ENCODE measurements at regions not wholly inside any gene's neighbourhood (a gene's known extent, or its start where the extent isn't known, plus 50 kb on each side); places are given as distances from the start of the nearest gene placed in this dataset.

DNA sequence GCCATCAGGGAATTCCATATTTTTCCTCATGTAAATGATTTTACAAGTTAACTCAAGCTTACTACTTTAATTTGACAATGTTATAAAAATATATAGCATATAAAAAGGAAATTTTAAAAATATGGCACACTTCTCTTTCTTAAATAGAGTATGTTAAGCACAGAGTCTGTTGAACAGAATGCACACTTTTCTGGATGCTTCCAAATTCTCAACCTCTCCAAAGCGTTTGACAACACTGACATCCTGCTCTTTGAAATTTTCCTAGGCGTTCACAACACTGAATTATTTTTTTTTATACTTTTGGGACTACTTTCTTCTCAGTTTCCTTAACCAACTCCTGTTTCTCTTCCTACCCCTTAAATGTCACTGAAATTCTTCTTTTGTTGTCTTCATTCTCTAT lies 117.8 kb upstream of the PLXNA2 start:
- DNase-seq (ENCODE audit: low read depth): no peak
- TF ChIP-seq, protein P1, sequence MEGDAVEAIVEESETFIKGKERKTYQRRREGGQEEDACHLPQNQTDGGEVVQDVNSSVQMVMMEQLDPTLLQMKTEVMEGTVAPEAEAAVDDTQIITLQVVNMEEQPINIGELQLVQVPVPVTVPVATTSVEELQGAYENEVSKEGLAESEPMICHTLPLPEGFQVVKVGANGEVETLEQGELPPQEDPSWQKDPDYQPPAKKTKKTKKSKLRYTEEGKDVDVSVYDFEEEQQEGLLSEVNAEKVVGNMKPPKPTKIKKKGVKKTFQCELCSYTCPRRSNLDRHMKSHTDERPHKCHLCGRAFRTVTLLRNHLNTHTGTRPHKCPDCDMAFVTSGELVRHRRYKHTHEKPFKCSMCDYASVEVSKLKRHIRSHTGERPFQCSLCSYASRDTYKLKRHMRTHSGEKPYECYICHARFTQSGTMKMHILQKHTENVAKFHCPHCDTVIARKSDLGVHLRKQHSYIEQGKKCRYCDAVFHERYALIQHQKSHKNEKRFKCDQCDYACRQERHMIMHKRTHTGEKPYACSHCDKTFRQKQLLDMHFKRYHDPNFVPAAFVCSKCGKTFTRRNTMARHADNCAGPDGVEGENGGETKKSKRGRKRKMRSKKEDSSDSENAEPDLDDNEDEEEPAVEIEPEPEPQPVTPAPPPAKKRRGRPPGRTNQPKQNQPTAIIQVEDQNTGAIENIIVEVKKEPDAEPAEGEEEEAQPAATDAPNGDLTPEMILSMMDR (conservative IDR thresholded peaks at IDR 0.05; ENCODE audit: low read depth, low read length): no peak
- no peak overlapping the region for H3K4me3 ChIP-seq (ENCODE audit: low read depth, low read length)

DNA sequence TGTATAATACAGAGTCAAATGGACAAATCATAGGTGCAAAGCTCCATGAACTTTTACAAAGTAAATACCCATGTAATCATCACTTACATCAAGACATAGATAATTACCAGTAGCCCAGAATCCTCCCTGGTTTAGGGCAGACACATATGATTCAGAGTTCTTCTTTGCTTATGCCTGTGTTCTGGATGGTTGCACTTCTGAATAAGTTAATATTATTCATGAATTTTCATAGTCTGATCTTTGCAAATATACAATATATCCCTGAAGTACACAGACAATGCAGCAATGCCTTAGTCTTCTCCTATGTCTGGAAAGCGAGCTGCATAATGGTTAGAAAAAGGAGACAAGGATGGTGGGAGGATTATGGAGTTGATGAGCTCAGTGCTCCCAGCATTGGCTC lies 122.4 kb upstream of the PLXNA2 start:
- no peak for DNase-seq (ENCODE audit: low read depth)
- no peak overlapping the region for H3K4me3 ChIP-seq (ENCODE audit: low read depth, low read length)
- TF ChIP-seq, protein P1 (conservative IDR thresholded peaks at IDR 0.05; ENCODE audit: low read depth, low read length): no peak

DNA sequence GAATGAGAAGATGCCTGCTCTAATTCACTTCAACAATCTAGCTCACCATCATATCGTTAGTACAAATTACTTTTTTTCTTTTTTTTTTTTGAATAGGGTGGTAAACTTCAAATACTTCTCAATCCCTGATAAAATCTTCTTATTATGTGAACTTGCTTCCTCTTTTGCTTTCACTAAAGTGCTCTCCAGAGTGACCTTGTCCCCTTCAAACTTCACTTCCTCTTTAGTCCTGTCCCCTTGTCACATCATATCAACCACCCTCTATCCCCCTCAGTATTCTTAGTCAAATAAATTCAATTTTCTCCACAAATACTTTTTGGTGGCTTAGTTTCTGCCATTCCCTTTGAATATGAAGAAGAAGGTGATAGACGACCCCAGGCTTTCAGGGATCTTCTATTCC lies 124.9 kb upstream of the PLXNA2 start:
- no peak overlapping the region for H3K4me3 ChIP-seq (ENCODE audit: low read depth, low read length)
- TF ChIP-seq, protein P1 (conservative IDR thresholded peaks at IDR 0.05; ENCODE audit: low read depth, low read length): no peak
- DNase-seq (ENCODE audit: low read depth): no peak

DNA sequence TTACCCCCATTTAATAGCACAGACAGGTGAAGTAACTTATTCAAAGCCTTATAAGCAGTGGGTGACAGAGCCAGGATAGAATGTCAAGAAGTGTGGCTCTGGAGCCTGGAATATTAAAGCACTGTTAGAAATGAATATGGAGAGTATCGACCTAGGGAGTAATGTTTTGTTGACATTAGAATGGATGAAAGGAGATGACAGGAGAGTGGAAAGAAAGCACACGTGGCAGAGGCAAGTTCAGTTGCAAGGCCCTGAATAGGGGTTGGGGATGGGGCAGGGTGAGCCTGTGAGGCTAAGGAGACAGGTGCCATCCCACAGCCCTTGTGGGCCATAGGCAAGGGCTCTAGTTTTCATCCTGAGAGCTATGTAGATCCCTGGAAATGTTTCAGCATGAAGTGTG lies 125.5 kb upstream of the PLXNA2 start:
- H3K4me3 ChIP-seq (ENCODE audit: low read depth, low read length): no peak overlapping the region
- DNase-seq (ENCODE audit: low read depth): no peak
- TF ChIP-seq, protein P1 (conservative IDR thresholded peaks at IDR 0.05; ENCODE audit: low read depth, low read length): no peak

DNA sequence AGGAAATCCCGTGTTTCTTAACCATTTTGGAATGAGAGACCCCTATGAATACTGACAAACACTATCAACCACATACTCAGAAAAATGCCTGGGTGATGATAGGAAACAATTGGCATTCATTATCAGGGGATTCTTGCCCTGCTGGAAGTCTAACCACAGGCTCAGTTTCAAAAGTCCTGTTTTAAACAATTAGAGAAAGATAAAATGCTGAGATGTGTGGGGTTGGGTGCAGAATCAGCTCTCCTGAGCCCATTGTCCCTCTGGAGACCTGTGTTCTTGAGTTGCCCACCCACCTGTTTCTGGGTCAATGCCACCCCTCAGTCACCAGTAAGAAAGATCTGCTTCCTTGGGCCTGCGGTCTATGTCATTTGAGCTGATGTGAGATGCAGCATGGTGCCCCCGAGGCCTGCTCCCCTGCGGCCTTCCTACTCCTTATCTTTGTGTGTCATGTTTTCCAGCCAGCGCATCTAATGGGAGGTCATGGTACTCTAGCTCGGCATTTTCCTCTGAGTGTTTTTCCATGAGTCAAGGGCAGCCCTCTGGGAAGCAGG lies 130.3 kb upstream of the PLXNA2 start:
- peak; percentile 4 for DNase-seq (ENCODE audit: low read depth)
- TF ChIP-seq, protein P1 (conservative IDR thresholded peaks at IDR 0.05; ENCODE audit: low read depth, low read length): no peak
- no peak overlapping the region for H3K4me3 ChIP-seq (ENCODE audit: low read depth, low read length)

DNA sequence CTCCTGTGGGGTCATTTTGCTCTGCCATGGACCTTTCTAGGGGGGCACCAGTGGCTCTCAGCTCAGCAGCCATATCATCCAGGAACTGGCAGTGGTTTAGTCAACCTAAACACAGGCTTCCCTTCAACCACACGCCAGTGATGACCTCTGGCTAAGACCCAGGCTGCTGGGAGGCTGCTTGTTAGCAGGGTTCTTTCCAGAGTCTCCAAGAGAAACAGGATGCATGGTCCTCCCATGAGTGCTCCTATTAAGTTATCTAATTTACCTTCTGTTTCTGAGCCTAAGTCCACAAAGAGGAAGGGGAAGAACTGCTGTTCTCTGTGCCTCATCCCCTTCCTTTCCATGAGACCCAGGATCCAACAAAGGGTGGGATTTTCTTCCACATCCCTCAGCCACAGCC lies 137.3 kb upstream of the PLXNA2 start:
- H3K4me3 ChIP-seq (ENCODE audit: low read depth, low read length): no peak overlapping the region
- TF ChIP-seq, protein P1 (conservative IDR thresholded peaks at IDR 0.05; ENCODE audit: low read depth, low read length): no peak
- no peak for DNase-seq (ENCODE audit: low read depth)
